ENCODE measurements at regions not wholly inside any gene's neighbourhood (a gene's known extent, or its start where the extent isn't known, plus 50 kb on each side); places are given as distances from the start of the nearest gene placed in this dataset.

DNA sequence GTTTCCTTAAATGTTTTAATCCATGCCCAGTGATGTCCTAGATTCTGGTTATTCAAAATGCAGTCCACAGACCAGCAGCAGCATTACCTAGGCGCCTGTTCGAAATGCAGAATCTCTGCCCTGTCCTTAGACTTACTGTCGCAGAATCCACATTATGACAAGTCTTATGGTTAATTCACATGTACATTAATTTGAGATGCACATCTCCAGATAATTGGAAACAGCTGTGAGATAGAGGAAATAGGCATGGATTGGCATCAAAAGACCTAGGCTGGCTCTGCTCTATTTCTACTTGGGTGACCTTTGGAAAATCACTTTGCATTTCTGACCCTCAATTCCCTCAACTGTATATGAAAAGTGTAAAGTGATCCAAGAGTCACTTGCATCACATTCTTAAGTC is 700.7 kb downstream of the DIAPH3 start:
- DNase-seq (ENCODE audit: low spot score), result no peak
- TF ChIP-seq, protein P1, sequence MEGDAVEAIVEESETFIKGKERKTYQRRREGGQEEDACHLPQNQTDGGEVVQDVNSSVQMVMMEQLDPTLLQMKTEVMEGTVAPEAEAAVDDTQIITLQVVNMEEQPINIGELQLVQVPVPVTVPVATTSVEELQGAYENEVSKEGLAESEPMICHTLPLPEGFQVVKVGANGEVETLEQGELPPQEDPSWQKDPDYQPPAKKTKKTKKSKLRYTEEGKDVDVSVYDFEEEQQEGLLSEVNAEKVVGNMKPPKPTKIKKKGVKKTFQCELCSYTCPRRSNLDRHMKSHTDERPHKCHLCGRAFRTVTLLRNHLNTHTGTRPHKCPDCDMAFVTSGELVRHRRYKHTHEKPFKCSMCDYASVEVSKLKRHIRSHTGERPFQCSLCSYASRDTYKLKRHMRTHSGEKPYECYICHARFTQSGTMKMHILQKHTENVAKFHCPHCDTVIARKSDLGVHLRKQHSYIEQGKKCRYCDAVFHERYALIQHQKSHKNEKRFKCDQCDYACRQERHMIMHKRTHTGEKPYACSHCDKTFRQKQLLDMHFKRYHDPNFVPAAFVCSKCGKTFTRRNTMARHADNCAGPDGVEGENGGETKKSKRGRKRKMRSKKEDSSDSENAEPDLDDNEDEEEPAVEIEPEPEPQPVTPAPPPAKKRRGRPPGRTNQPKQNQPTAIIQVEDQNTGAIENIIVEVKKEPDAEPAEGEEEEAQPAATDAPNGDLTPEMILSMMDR (IDR thresholded peaks at IDR 0.05; ENCODE audit: extremely low read depth, missing control alignments), result no peak

DNA sequence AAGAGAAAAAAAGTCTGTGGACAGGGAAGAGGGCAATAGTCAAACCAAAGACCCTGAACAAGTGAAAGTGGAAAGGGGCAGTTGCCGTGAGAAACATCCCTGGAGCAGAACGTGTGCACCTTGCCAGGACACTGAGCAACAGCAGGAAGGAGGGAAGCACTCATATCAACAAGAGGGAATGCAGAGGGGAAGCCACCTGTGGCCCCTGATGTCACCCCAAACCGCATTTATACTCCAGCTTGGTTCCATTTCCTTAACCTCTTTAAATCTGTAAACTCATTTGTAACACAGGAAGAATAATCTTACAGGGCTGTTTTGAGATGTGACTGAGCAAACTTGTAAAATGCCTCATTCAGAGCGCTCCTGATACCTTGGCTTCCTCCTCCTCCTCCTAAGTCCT is 698.8 kb downstream of the DIAPH3 start:
- TF ChIP-seq, protein P1 (IDR thresholded peaks at IDR 0.05; ENCODE audit: extremely low read depth, missing control alignments), result no peak
- no peak for DNase-seq (ENCODE audit: low spot score)

DNA sequence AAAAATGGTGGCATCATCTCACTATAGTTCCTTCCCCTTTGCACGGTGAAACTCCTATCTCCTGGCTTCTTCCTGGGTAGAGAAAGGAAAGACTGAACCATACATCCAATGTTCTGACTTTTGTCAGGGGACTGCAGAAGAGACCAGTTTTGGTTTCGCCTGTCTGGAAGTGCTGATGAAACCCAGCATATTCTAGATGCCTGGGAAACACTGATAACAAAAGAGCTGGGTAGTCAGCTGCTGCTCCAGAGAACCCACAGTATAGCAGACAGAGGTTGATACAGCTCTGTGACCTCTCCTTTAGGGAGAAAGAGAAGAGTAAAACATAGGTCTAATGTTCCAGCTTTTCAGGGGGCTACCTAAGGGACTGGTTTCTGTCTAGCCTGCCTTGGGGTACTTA is 695.3 kb downstream of the DIAPH3 start:
- TF ChIP-seq, protein P1 (IDR thresholded peaks at IDR 0.05; ENCODE audit: extremely low read depth, missing control alignments), result no peak
- DNase-seq (ENCODE audit: low spot score), result no peak

DNA sequence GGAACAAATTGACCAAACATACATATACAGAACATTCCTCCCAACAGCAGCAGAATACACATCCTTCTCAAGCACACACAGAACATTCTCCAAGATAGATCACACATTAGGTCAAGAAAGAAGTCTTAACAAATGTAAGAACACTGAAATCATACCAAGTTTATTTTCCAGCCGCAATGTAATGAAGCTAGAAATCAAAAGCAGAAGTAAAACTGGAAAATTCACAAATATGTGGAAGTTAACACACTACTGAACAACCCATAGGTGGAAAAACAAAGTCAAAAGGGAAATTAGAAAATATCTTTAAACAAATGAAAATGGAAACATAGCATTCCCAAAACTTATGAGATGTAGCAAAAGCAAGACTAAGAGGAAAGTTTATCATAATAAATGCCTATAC is 692.6 kb downstream of the DIAPH3 start:
- TF ChIP-seq, protein P1 (IDR thresholded peaks at IDR 0.05; ENCODE audit: extremely low read depth, missing control alignments), result no peak
- no peak for DNase-seq (ENCODE audit: low spot score)

DNA sequence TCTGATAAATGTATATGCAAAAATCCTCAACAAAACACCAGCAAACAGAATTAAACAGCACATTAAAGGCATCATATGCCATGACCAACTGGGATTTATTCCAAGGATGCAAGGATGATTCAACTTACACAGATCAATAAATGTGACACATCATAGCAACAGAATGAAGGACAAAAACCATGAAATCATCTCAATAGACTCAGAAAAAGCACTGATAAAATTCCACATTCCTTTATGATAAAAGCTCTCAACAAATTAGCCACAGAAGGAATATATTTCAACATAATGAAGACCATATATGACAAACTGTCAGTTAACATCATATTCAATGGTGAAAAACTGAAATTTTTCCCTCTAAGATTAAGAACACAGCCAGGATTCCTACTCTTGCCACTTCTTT is 691.6 kb downstream of the DIAPH3 start:
- TF ChIP-seq, protein P1 (IDR thresholded peaks at IDR 0.05; ENCODE audit: extremely low read depth, missing control alignments), result no peak
- no peak for DNase-seq (ENCODE audit: low spot score)

DNA sequence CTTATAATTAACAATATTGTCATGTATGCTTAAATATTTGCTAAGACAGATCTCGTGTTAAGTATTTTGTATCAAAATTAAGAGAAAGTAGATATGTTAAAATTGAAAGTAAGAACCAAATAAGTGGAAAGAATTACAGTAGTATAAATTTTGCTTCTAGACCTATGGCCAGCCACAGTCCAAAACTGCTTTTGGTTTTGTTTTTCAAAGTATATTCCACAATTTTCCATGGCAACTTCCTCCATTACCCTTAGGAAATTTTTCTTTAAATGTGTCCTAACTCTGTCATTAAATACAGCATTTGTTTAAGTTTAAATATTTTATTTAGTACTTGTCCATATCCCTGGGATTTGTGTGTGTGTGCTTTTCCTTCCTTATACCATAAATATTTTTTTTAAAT is 689.0 kb downstream of the DIAPH3 start:
- DNase-seq (ENCODE audit: low spot score), result no peak
- TF ChIP-seq, protein P1 (IDR thresholded peaks at IDR 0.05; ENCODE audit: extremely low read depth, missing control alignments), result no peak

DNA sequence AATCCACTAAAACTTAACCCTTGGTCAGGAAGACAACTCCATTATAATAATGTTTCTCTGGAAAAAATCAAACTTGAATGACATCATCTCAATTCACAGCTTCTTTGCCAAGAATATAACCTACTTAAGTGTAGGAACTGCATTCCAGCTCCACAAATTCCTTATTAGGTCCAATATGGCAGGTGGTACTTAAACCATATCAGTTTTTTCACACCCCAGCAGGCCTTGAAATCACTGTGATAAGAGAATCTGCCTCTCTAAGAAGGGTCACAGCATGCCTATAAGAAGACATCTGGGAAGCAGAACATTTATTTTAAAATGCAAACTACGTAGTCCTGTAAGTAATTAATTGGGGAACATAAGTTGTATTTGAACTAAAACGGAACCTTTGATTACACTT is 687.8 kb downstream of the DIAPH3 start:
- TF ChIP-seq, protein P1 (IDR thresholded peaks at IDR 0.05; ENCODE audit: extremely low read depth, missing control alignments), result no peak
- no peak for DNase-seq (ENCODE audit: low spot score)
